Panc1 (cell line): ENCODE measurements at regions not wholly inside any gene's neighbourhood (a gene's known extent, or its start where the extent isn't known, plus 50 kb on each side); places are given as distances from the start of the nearest gene placed in this dataset.

Experiments used
- ATAC-seq: fragments of 200-7000 bp; cut with Tn5 transposase; 2 replicates; pipeline ENCODE4 v1.9.1; 2020; ENCODE audit warnings: mild to moderate bottlenecking, moderate library complexity
- BruUV-seq: library from RNA; stranded (reverse); fragments of 400-500 nt; replicated peaks from 2 replicates; lab custom pipeline; 2021; lab: Mats Ljungman, UMichigan
- CTCF ChIA-PET: fragments of 300-600 bp; sonication (Branson Sonifier 250); formaldehyde crosslinking; loops from one replicate; lab custom pipeline; 2022; ENCODE audit warnings: antibody characterized with exemption; lab: Charles Lee
- POLR2A ChIA-PET: fragments of 300-600 bp; sonication (Branson Sonifier 250); formaldehyde crosslinking; loops from one replicate; lab custom pipeline; 2022; ENCODE audit warnings: antibody characterized with exemption; lab: Charles Lee
- DNase-seq: peaks from one replicate; pipeline ENCODE4 v3.0.0-alpha.2; 2010; ENCODE audit warnings: low read depth, low spot score
- H3K27ac ChIP-seq: 2 replicates; pipeline ENCODE4 v1.5.1; 2011; ENCODE audit warnings: mild to moderate bottlenecking, low read length, inconsistent platforms
- H3K27me3 ChIP-seq: fragments of 200-500 bp; sonication (Bioruptor generic); 2 replicates; pipeline ENCODE4 v1.6.0; 2014; ENCODE audit warnings: low read length, inconsistent platforms; ENCODE audit not compliant: control insufficient read depth, insufficient read depth
- H3K36me3 ChIP-seq: fragments of 200-500 bp; sonication (Bioruptor generic); 2 replicates; pipeline ENCODE4 v1.5.1; 2014; ENCODE audit warnings: inconsistent platforms, mild to moderate bottlenecking, low read length, moderate library complexity; ENCODE audit not compliant: control insufficient read depth, insufficient read depth
- H3K4me1 ChIP-seq: 2 replicates; pipeline ENCODE4 v1.5.1; 2011; ENCODE audit warnings: inconsistent platforms, mild to moderate bottlenecking, low read length, moderate library complexity; ENCODE audit not compliant: control insufficient read depth, insufficient read depth
- H3K4me3 ChIP-seq, 2 experiments: 2 replicates each; pipeline ENCODE4 v1.5.1; 2011 to 2012; ENCODE audit warnings: low read depth in 2 of 2, low read length in 2 of 2, mild to moderate bottlenecking in 2 of 2, inconsistent platforms in 1 of 2, moderate library complexity in 1 of 2
- H3K9me3 ChIP-seq: fragments of 200-500 bp; sonication (Bioruptor generic); 2 replicates; pipeline ENCODE4 v1.5.1; 2014; ENCODE audit warnings: low read depth, mild to moderate bottlenecking, inconsistent platforms, low read length, moderate library complexity; ENCODE audit not compliant: control insufficient read depth, insufficient read depth
- POLR2AphosphoS5 ChIP-seq: IDR thresholded peaks from 2 replicates; pipeline ENCODE4 v1.6.1; 2012; ENCODE audit warnings: mild to moderate bottlenecking, low read depth, low read length, moderate library complexity
- SIN3A ChIP-seq: IDR thresholded peaks from 2 replicates; pipeline ENCODE4 v1.6.1; 2012; ENCODE audit warnings: low read depth, mild to moderate bottlenecking, low read length, moderate library complexity, borderline replicate concordance; ENCODE audit not compliant: insufficient read depth
- TCF7L2 ChIP-seq: IDR thresholded peaks from 2 replicates; pipeline ENCODE4 v1.6.1; 2011; ENCODE audit warnings: mild to moderate bottlenecking, low read depth, low read length, inconsistent platforms
- in situ Hi-C: cut with HindIII; loops from 2 replicates; pipeline ENCODE4 v1.10.0; 2016; ENCODE audit warnings: low sequenced_read_pairs, low pct_unique_long_range_greater_than_20kb
- intact Hi-C: fragments of 100-400 bp; cut with micrococcal nuclease; formaldehyde crosslinking; loops from one replicate; pipeline ENCODE4 v1.10.0; 2022; ENCODE audit not compliant: unreplicated experiment
- TF ChIP-seq, protein P1 (sequence below), 2 experiments: IDR thresholded peaks; 2 replicates each; pipeline ENCODE4 v1.6.1; 2011 to 2012; ENCODE audit warnings: low read depth in 2 of 2, control low read depth in 1 of 2, low read length in 1 of 2, mild to moderate bottlenecking in 1 of 2, moderate library complexity in 1 of 2; ENCODE audit not compliant: insufficient read depth in 1 of 2
- TF ChIP-seq, protein P2 (sequence below): fragments of 450-650 bp; IDR thresholded peaks from 2 replicates; pipeline ENCODE4 v1.5.1; 2017; ENCODE audit warnings: mild to moderate bottlenecking

DNA sequence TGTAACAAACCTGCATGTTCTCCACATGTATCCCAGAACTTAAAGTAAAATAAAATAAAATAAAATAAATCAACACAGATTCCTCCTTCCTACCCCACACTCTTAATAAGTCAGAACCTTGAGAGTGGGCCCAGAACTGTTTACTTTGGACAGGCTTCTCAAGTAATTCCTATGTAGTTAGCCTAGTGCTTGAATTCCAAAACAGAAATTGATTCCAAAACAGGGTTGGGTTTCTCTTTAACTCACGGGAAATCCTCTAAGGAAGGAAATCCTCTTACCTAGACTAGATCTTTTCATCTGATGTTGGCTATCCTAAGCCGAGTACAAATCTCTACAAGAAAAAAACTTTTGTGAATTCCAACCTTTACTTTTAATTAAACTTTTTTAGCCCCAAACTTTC, 324.7 kb upstream of the C16orf82 start:
- Histone ChIP-seq H3K27me3 (peaks cover 3% of the 10 kb centered on the region; the same call in 1 of the 2 replicates), H3K36me3 (no peaks in the 10 kb centered on the region), H3K27ac (no peak overlapping the region), H3K4me3 (no peak overlapping the region), H3K4me1 (no peaks in the 10 kb centered on the region), H3K9me3 (no peaks in the 10 kb centered on the region)
- no peak for TF ChIP-seq SIN3A
- TF ChIP-seq POLR2AphosphoS5, result no peak
- no peak for TF ChIP-seq TCF7L2
- TF ChIP-seq, protein P1, sequence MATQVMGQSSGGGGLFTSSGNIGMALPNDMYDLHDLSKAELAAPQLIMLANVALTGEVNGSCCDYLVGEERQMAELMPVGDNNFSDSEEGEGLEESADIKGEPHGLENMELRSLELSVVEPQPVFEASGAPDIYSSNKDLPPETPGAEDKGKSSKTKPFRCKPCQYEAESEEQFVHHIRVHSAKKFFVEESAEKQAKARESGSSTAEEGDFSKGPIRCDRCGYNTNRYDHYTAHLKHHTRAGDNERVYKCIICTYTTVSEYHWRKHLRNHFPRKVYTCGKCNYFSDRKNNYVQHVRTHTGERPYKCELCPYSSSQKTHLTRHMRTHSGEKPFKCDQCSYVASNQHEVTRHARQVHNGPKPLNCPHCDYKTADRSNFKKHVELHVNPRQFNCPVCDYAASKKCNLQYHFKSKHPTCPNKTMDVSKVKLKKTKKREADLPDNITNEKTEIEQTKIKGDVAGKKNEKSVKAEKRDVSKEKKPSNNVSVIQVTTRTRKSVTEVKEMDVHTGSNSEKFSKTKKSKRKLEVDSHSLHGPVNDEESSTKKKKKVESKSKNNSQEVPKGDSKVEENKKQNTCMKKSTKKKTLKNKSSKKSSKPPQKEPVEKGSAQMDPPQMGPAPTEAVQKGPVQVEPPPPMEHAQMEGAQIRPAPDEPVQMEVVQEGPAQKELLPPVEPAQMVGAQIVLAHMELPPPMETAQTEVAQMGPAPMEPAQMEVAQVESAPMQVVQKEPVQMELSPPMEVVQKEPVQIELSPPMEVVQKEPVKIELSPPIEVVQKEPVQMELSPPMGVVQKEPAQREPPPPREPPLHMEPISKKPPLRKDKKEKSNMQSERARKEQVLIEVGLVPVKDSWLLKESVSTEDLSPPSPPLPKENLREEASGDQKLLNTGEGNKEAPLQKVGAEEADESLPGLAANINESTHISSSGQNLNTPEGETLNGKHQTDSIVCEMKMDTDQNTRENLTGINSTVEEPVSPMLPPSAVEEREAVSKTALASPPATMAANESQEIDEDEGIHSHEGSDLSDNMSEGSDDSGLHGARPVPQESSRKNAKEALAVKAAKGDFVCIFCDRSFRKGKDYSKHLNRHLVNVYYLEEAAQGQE (IDR thresholded peaks at IDR 0.05; ENCODE audit: insufficient read depth in 1 of 2, low read depth in 2 of 2, low read length in 1 of 2), result no peak
- TF ChIP-seq, protein P2, sequence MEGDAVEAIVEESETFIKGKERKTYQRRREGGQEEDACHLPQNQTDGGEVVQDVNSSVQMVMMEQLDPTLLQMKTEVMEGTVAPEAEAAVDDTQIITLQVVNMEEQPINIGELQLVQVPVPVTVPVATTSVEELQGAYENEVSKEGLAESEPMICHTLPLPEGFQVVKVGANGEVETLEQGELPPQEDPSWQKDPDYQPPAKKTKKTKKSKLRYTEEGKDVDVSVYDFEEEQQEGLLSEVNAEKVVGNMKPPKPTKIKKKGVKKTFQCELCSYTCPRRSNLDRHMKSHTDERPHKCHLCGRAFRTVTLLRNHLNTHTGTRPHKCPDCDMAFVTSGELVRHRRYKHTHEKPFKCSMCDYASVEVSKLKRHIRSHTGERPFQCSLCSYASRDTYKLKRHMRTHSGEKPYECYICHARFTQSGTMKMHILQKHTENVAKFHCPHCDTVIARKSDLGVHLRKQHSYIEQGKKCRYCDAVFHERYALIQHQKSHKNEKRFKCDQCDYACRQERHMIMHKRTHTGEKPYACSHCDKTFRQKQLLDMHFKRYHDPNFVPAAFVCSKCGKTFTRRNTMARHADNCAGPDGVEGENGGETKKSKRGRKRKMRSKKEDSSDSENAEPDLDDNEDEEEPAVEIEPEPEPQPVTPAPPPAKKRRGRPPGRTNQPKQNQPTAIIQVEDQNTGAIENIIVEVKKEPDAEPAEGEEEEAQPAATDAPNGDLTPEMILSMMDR, result no peak
- BruUV-seq, result no TSS peak
- in situ Hi-C loops (no loop called here), intact Hi-C loops (no loop called here)
- ChIA-PET POLR2A (no interaction called here), CTCF (no interaction called here)
- no peak for ATAC-seq
- DNase-seq, result no peak

DNA sequence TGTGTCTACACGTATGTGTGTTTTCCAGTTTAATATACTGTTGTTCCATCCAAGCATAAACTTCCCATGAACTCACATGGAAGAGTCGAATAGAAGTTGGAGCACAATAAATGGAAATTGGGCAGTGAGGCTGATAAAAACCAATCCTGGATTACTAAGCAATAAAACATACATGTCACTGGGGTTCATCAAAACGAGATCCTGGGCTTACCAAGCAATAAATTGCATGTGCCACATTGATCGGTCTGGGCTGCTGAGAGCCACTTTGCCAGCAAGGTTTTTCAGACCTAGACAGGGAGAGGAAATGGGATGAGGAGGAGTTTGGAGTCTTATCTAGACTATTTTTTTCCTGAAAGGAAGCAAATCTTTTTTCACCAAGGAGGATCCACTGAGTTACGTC, 322.3 kb upstream of the C16orf82 start:
- H3K9me3 ChIP-seq, result no peaks in the 10 kb centered on the region
- no peaks in the 10 kb centered on the region for H3K36me3 ChIP-seq
- no TSS peak for BruUV-seq
- DNase-seq (no peak), ATAC-seq (no peak)
- ChIA-PET CTCF (no interaction called here), POLR2A (no interaction called here)
- H3K27me3 ChIP-seq, result peaks cover 3% of the 10 kb centered on the region; the same call in 1 of the 2 replicates
- H3K27ac ChIP-seq, result no peak overlapping the region
- intact Hi-C loops, result no loop called here
- in situ Hi-C loops, result no loop called here
- no peaks in the 10 kb centered on the region for H3K4me1 ChIP-seq
- no peak overlapping the region for H3K4me3 ChIP-seq
- TF ChIP-seq SIN3A, result no peak
- TF ChIP-seq TCF7L2, result no peak
- TF ChIP-seq, protein P2, result no peak
- TF ChIP-seq, protein P1 (IDR thresholded peaks at IDR 0.05; ENCODE audit: insufficient read depth in 1 of 2, low read depth in 2 of 2, low read length in 1 of 2), result no peak
- no peak for TF ChIP-seq POLR2AphosphoS5
